Osteoblast (primary cell): ENCODE measurements at regions not wholly inside any gene's neighbourhood (a gene's known extent, or its start where the extent isn't known, plus 50 kb on each side); places are given as distances from the start of the nearest gene placed in this dataset.

Source experiments
- DNase-seq: peaks from one replicate; pipeline ENCODE4 v3.0.0; 2011; ENCODE audit warnings: low spot score, mixed read lengths; ENCODE audit not compliant: insufficient read length; ENCODE audit errors: missing footprints
- H2AFZ ChIP-seq: 2 replicates; pipeline ENCODE4 v1.6.0; 2011; ENCODE audit warnings: mild to moderate bottlenecking, low read length
- H3K27ac ChIP-seq: 2 replicates; pipeline ENCODE4 v1.5.1; 2011; ENCODE audit warnings: mild to moderate bottlenecking, low read depth, low read length, moderate library complexity
- H3K27me3 ChIP-seq: 2 replicates; pipeline ENCODE4 v1.6.0; 2012; ENCODE audit warnings: mild to moderate bottlenecking, control low read depth, inconsistent platforms, low read length, moderate library complexity; ENCODE audit not compliant: insufficient read depth
- H3K36me3 ChIP-seq: 2 replicates; pipeline ENCODE4 v1.5.1; 2011; ENCODE audit warnings: mild to moderate bottlenecking, low read length, control low read depth, moderate library complexity; ENCODE audit not compliant: insufficient read depth
- H3K4me1 ChIP-seq: 2 replicates; pipeline ENCODE4 v1.5.1; 2011; ENCODE audit warnings: mild to moderate bottlenecking, low read length, control low read depth, moderate library complexity; ENCODE audit not compliant: insufficient read depth
- H3K4me2 ChIP-seq: 2 replicates; pipeline ENCODE4 v1.6.0; 2011; ENCODE audit warnings: mild to moderate bottlenecking, low read length; ENCODE audit not compliant: insufficient read depth
- H3K4me3 ChIP-seq: fragments of 200-600 bp; sonication (generic); 3 replicates; pipeline ENCODE4 v1.5.1; 2012; ENCODE audit warnings: mild to moderate bottlenecking, low read length, inconsistent platforms; ENCODE audit not compliant: insufficient read depth
- H3K79me2 ChIP-seq: 2 replicates; pipeline ENCODE4 v1.6.0; 2012; ENCODE audit warnings: mild to moderate bottlenecking, low read length, control low read depth, inconsistent platforms; ENCODE audit not compliant: insufficient read depth
- H3K9me3 ChIP-seq: 2 replicates; pipeline ENCODE4 v1.5.1; 2011; ENCODE audit warnings: low read depth, low read length, control low read depth
- H4K20me1 ChIP-seq: 2 replicates; pipeline ENCODE4 v1.6.0; 2012; ENCODE audit warnings: mild to moderate bottlenecking, low read length, control low read depth; ENCODE audit not compliant: insufficient read depth
- CTCF ChIP-seq: IDR thresholded peaks from 2 replicates; pipeline ENCODE4 v1.5.1; 2011; ENCODE audit warnings: mild to moderate bottlenecking, low read depth, low read length, moderate library complexity; ENCODE audit errors: extremely low read depth

- DNase-seq: no peak
- no peak for TF ChIP-seq CTCF
- H3K4me1 ChIP-seq: peaks cover 6% of the 10 kb centered on the region
- H3K9me3 ChIP-seq: no peaks in the 10 kb centered on the region
- H3K27ac ChIP-seq: no peak overlapping the region
- H2AFZ ChIP-seq: no peak overlapping the region
- H3K4me3 ChIP-seq: no peak overlapping the region
- no peaks in the 10 kb centered on the region for H3K27me3 ChIP-seq
- no peaks in the 10 kb centered on the region for H3K36me3 ChIP-seq
- H4K20me1 ChIP-seq: no peaks in the 10 kb centered on the region
- no peaks in the 10 kb centered on the region for H3K79me2 ChIP-seq
- no peak overlapping the region for H3K4me2 ChIP-seq
Observed at GRCh38 chr16:27698746-27699145, 148.8 kb downstream of the KATNIP start.

- no peaks in the 10 kb centered on the region for H4K20me1 ChIP-seq
- H3K4me2 ChIP-seq: no peak overlapping the region
- H3K27me3 ChIP-seq: no peaks in the 10 kb centered on the region
- no peak overlapping the region for H2AFZ ChIP-seq
- no peaks in the 10 kb centered on the region for H3K79me2 ChIP-seq
- H3K36me3 ChIP-seq: no peaks in the 10 kb centered on the region
- no peak for TF ChIP-seq CTCF
- no peak overlapping the region for H3K27ac ChIP-seq
- no peaks in the 10 kb centered on the region for H3K9me3 ChIP-seq
- peaks cover 7% of the 10 kb centered on the region for H3K4me1 ChIP-seq
- no peak for DNase-seq
- H3K4me3 ChIP-seq: no peak overlapping the region
Observed at GRCh38 chr16:27699540-27699939, 149.6 kb downstream of the KATNIP start.

- H3K79me2 ChIP-seq: no peaks in the 10 kb centered on the region
- peaks cover 7% of the 10 kb centered on the region for H3K4me1 ChIP-seq
- H3K36me3 ChIP-seq: no peaks in the 10 kb centered on the region
- no peak overlapping the region for H2AFZ ChIP-seq
- no peak for TF ChIP-seq CTCF
- no peaks in the 10 kb centered on the region for H3K27me3 ChIP-seq
- no peak overlapping the region for H3K27ac ChIP-seq
- H3K4me3 ChIP-seq: no peak overlapping the region
- H4K20me1 ChIP-seq: no peaks in the 10 kb centered on the region
- DNase-seq: no peak
- H3K4me2 ChIP-seq: no peak overlapping the region
- no peaks in the 10 kb centered on the region for H3K9me3 ChIP-seq
Observed at GRCh38 chr16:27700304-27700995, 150.5 kb downstream of the KATNIP start.

- Histone ChIP-seq H3K4me2 (no peak overlapping the region), H3K27me3 (no peaks in the 10 kb centered on the region), H3K4me1 (peaks cover 7% of the 10 kb centered on the region), H2AFZ (no peak overlapping the region), H3K27ac (no peak overlapping the region), H3K9me3 (no peaks in the 10 kb centered on the region), H3K4me3 (no peak overlapping the region), H3K36me3 (no peaks in the 10 kb centered on the region), H3K79me2 (no peaks in the 10 kb centered on the region), H4K20me1 (no peaks in the 10 kb centered on the region)
- no peak for TF ChIP-seq CTCF
- no peak for DNase-seq
Observed at GRCh38 chr16:27701381-27701780, 151.4 kb downstream of the KATNIP start.
